Cardiac fibroblast (primary cell): ENCODE measurements at regions not wholly inside any gene's neighbourhood (a gene's known extent, or its start where the extent isn't known, plus 50 kb on each side); places are given as distances from the start of the nearest gene placed in this dataset.
"Not testable (repeated sequence)": the region's sequence is repeated elsewhere in the genome, so short reads cannot be mapped to it uniquely, and the experiment has no call there.

ENCODE experiments used
- DNase-seq, 2 donors: peaks; one replicate each; pipeline versions ENCODE4 v3.0.0 to v3.0.0-alpha.2; 2010; ENCODE audit warnings: low read depth in 2 of 2
- H3K4me3 ChIP-seq, 2 donors: replicated peaks in 1 of 2; 1 replicate in 1 of 2; 2 replicates in 1 of 2; pipeline ENCODE4 v1.5.1; 2011; ENCODE audit warnings: low read depth in 2 of 2, low read length in 2 of 2, mild to moderate bottlenecking in 2 of 2, moderate library complexity in 1 of 2
- TF ChIP-seq, protein P1 (sequence below): IDR thresholded peaks from one replicate; pipeline ENCODE4 v1.5.1; 2011; ENCODE audit warnings: low read depth, mild to moderate bottlenecking, low read length, inconsistent platforms

- TF ChIP-seq, protein P1, sequence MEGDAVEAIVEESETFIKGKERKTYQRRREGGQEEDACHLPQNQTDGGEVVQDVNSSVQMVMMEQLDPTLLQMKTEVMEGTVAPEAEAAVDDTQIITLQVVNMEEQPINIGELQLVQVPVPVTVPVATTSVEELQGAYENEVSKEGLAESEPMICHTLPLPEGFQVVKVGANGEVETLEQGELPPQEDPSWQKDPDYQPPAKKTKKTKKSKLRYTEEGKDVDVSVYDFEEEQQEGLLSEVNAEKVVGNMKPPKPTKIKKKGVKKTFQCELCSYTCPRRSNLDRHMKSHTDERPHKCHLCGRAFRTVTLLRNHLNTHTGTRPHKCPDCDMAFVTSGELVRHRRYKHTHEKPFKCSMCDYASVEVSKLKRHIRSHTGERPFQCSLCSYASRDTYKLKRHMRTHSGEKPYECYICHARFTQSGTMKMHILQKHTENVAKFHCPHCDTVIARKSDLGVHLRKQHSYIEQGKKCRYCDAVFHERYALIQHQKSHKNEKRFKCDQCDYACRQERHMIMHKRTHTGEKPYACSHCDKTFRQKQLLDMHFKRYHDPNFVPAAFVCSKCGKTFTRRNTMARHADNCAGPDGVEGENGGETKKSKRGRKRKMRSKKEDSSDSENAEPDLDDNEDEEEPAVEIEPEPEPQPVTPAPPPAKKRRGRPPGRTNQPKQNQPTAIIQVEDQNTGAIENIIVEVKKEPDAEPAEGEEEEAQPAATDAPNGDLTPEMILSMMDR, result no peak
- no peak overlapping the region for H3K4me3 ChIP-seq
- DNase-seq, result no peak
Observed at GRCh38 chr18:1421502-1421901, 516.8 kb downstream of the ADCYAP1 start.

DNA sequence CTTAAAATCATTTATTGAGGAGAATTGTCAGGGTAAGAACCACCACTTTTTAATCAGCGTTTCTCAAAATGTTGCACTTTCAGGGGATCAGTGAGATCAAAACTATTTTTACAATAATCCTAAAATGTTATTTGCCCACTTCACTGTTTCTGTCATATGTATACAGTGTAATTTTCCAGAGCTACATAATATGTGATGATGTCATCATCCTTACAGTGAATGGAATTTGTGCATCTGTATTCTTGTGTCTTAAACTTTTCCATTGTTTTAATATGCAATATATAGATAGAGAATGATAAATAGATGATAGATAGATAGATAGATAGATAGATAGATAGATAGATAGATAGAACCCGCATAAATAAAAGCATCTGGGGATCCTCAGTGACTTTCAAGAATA, 518.0 kb downstream of the ADCYAP1 start:
- TF ChIP-seq, protein P1, result no peak
- no peak for DNase-seq
- H3K4me3 ChIP-seq, result no peak overlapping the region

- DNase-seq, result no peak
- TF ChIP-seq, protein P1, result no peak
Observed at GRCh38 chr18:1425679-1426078, 521.0 kb downstream of the ADCYAP1 start.

DNA sequence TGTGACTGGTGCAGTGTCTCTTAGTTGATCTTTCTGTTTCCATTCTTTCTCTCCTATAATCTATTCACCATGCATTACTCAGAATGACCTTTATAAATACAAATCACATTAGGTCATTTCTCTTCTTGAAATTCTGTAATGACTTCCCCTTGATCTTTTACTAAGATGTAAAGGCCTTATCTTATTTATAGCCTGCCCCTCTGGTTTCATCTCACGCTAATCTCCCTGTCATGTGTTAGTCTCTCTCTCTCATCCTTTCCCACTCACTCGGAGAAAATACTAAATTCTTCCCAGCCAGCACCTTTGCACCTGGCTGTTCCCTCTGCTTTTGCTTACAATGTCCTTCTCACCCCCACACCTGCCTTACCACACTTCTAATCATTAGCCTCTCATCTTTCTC, 530.8 kb downstream of the ADCYAP1 start:
- no peak for DNase-seq
- TF ChIP-seq, protein P1, result no peak
- H3K4me3 ChIP-seq, result no peak overlapping the region

More at GRCh38 chr18:1425679-1426078, 521.0 kb downstream of the ADCYAP1 start:
- H3K4me3 ChIP-seq, result no peak overlapping the region

- DNase-seq, result no peak
- no peak overlapping the region for H3K4me3 ChIP-seq
- TF ChIP-seq, protein P1, result no peak
Observed at GRCh38 chr18:1436199-1436598, 531.5 kb downstream of the ADCYAP1 start.

GRCh38 chr18:1438458-1438910, 533.8 kb downstream of the ADCYAP1 start:
- H3K4me3 ChIP-seq, result no peak overlapping the region
- TF ChIP-seq, protein P1, result no peak
- no peak for DNase-seq

GRCh38 chr18:1438967-1439366, 534.3 kb downstream of the ADCYAP1 start:
- TF ChIP-seq, protein P1, result no peak
- no peak for DNase-seq
- no peak overlapping the region for H3K4me3 ChIP-seq

GRCh38 chr18:1444062-1444461, 539.4 kb downstream of the ADCYAP1 start:
- H3K4me3 ChIP-seq, DNase-seq: not testable (repeated sequence)
